Endothelial cell of umbilical vein (primary cell): ENCODE measurements at regions not wholly inside any gene's neighbourhood (a gene's known extent, or its start where the extent isn't known, plus 50 kb on each side); places are given as distances from the start of the nearest gene placed in this dataset.

Experiments used
- BruUV-seq: library from RNA; stranded (reverse); fragments of 400-500 nt; replicated peaks from 2 replicates; lab custom pipeline; 2021; lab: Mats Ljungman, UMichigan
- CTCF ChIA-PET: fragments of 300-600, 350-600 bp; sonication (Branson Sonifier 250); formaldehyde crosslinking; loops from one replicate; lab custom pipeline; 2021; ENCODE audit warnings: antibody characterized with exemption, inconsistent platforms; lab: Charles Lee
- POLR2A ChIA-PET: fragments of 300-600, 350-600 bp; sonication (Branson Sonifier 250); formaldehyde crosslinking; loops from one replicate; lab custom pipeline; 2021; ENCODE audit warnings: antibody characterized with exemption, inconsistent platforms; lab: Charles Lee
- DNase-seq: peaks from one replicate; pipeline ENCODE4 v3.0.0-alpha.2; 2011; ENCODE audit warnings: low read depth, low spot score
- FAIRE-seq: peaks from 2 replicates; lab custom pipeline; 2011; peaks lifted over from hg19 to GRCh38; lab: Jason Lieb, UNC
- H2AFZ ChIP-seq: 2 replicates; pipeline ENCODE4 v1.6.0; 2012; ENCODE audit warnings: low read depth, low read length, control low read depth, inconsistent platforms
- H3K27ac ChIP-seq: 2 replicates; pipeline ENCODE4 v1.5.1; 2011; ENCODE audit warnings: low read depth, mild to moderate bottlenecking, control low read depth, low read length, moderate library complexity; ENCODE audit not compliant: insufficient read depth
- H3K27me3 ChIP-seq, 2 experiments: 2 replicates each; pipeline versions ENCODE4 v1.6.0 to v1.6.1; 2011; ENCODE audit warnings: low read length in 2 of 2, mixed read lengths in 1 of 2; ENCODE audit not compliant: control insufficient read depth in 2 of 2, insufficient read depth in 2 of 2
- H3K36me3 ChIP-seq, 2 experiments: 2 replicates in 1 of 2; 3 replicates in 1 of 2; pipeline ENCODE4 v1.5.1; 2011; ENCODE audit warnings: low read length in 2 of 2, mild to moderate bottlenecking in 1 of 2, moderate library complexity in 1 of 2; ENCODE audit not compliant: control insufficient read depth in 2 of 2, insufficient read depth in 2 of 2; ENCODE audit errors: extremely low read depth in 1 of 2
- H3K4me1 ChIP-seq: 3 replicates; pipeline ENCODE4 v1.5.1; 2011; ENCODE audit warnings: mild to moderate bottlenecking, low read length; ENCODE audit not compliant: control insufficient read depth, insufficient read depth; ENCODE audit errors: extremely low read depth
- H3K4me2 ChIP-seq: 2 replicates; pipeline ENCODE4 v1.6.1; 2011; ENCODE audit warnings: low read length, control low read depth, mixed read lengths; ENCODE audit not compliant: insufficient read depth
- H3K4me3 ChIP-seq, 3 experiments: fragments of 200-600 bp in 1 of 3; sonication (generic), shearing (Covaris generic) in 1 of 3; replicated peaks in 1 of 3; 2 replicates each; pipeline ENCODE4 v1.5.1; 2011 to 2016; ENCODE audit warnings: control low read depth in 3 of 3, low read length in 3 of 3, mild to moderate bottlenecking in 2 of 3, inconsistent platforms in 1 of 3, low read depth in 1 of 3, moderate library complexity in 1 of 3; ENCODE audit not compliant: insufficient read depth in 1 of 3
- H3K79me2 ChIP-seq: 2 replicates; pipeline ENCODE4 v1.6.0; 2012; ENCODE audit warnings: low read length, inconsistent platforms; ENCODE audit not compliant: control insufficient read depth, insufficient read depth
- H3K9ac ChIP-seq: replicated peaks from 2 replicates; pipeline ENCODE3; 2011; ENCODE audit warnings: low read length, control low read depth; ENCODE audit not compliant: insufficient read depth; ENCODE audit errors: extremely low read depth
- H3K9me1 ChIP-seq: replicated peaks from 3 replicates; pipeline ENCODE4 v1.6.0; 2011; ENCODE audit warnings: mild to moderate bottlenecking, low read length; ENCODE audit not compliant: control insufficient read depth, insufficient read depth; ENCODE audit errors: extremely low read depth
- H3K9me3 ChIP-seq: replicated peaks from 2 replicates; pipeline ENCODE4 v1.5.1; 2012; ENCODE audit warnings: low read length, inconsistent platforms; ENCODE audit not compliant: control insufficient read depth, insufficient read depth
- H4K20me1 ChIP-seq: replicated peaks from 2 replicates; pipeline ENCODE3; 2011; ENCODE audit warnings: mild to moderate bottlenecking, low read length; ENCODE audit not compliant: control insufficient read depth, insufficient read depth; ENCODE audit errors: extremely low read depth
- CTCF ChIP-seq, 2 donors: IDR thresholded peaks; 1 replicate in 1 of 2; 2 replicates in 1 of 2; pipeline ENCODE4 v1.5.1; 2011; ENCODE audit warnings: low read length in 2 of 2, mild to moderate bottlenecking in 2 of 2, moderate library complexity in 2 of 2, control low read depth in 1 of 2, inconsistent platforms in 1 of 2, low read depth in 1 of 2; ENCODE audit not compliant: insufficient read depth in 1 of 2; ENCODE audit errors: extremely low read depth in 1 of 2
- EZH2 ChIP-seq: IDR thresholded peaks from 2 replicates; pipeline ENCODE4 v1.6.1; 2012; ENCODE audit warnings: borderline replicate concordance, low read depth, mild to moderate bottlenecking, moderate library complexity, low read length, inconsistent platforms; ENCODE audit not compliant: severe bottlenecking
- FOS ChIP-seq: IDR thresholded peaks from 2 replicates; pipeline ENCODE4 v1.6.1; 2011; ENCODE audit warnings: mild to moderate bottlenecking, low read length, moderate library complexity, borderline replicate concordance; ENCODE audit not compliant: insufficient read depth
- GATA2 ChIP-seq: IDR thresholded peaks from 2 replicates; pipeline ENCODE4 v1.7.0; 2011; ENCODE audit warnings: low read depth, mild to moderate bottlenecking, moderate library complexity, mixed read lengths, low read length; ENCODE audit not compliant: insufficient read length, insufficient read depth
- JUN ChIP-seq: IDR thresholded peaks from 2 replicates; pipeline ENCODE4 v1.6.1; 2011; ENCODE audit warnings: borderline replicate concordance, low read depth; ENCODE audit not compliant: insufficient read length, insufficient read depth
- MAX ChIP-seq: IDR thresholded peaks from 2 replicates; pipeline ENCODE4 v1.6.1; 2011; ENCODE audit not compliant: insufficient read depth, insufficient read length
- MYC ChIP-seq: IDR thresholded peaks from one replicate; pipeline ENCODE4 v1.6.1; 2011; ENCODE audit warnings: mild to moderate bottlenecking, low read depth, low read length
- POLR2A ChIP-seq: IDR thresholded peaks from 2 replicates; pipeline ENCODE4 v1.6.1; 2012; ENCODE audit warnings: low read depth, mild to moderate bottlenecking, control low read depth, low read length
- POLR2AphosphoS5 ChIP-seq: IDR thresholded peaks from 2 replicates; pipeline ENCODE4 v1.6.1; 2012; ENCODE audit warnings: low read depth, mild to moderate bottlenecking, control low read depth, low read length, moderate library complexity; ENCODE audit not compliant: insufficient read depth
- dilution Hi-C: fragments of 300-500 bp; cut with MboI; formaldehyde crosslinking; loops from one replicate; pipeline ENCODE4 v1.15.0; 2019; ENCODE audit warnings: low sequenced_read_pairs; ENCODE audit not compliant: extremely low pct_ligation_motif_present
- intact Hi-C: fragments of 100-400 bp; cut with micrococcal nuclease; formaldehyde crosslinking; loops from one replicate; pipeline ENCODE4 v1.10.0; 2022

GRCh38 chr2:64273524-64274398 lies 129.5 kb upstream of the PELI1 start:
- TSS peak; percentile 66 for BruUV-seq
- CTCF ChIA-PET, result interaction anchor here (0.6 to 2.1 kb wide), 8 partner anchors 11 to 224 kb away, joined by 3 to 12 read pairs (median 4); no protein-coding TSS in a partner anchor
- peak; percentile 75 for DNase-seq
- intact Hi-C loops, result loop anchor here (1.0 kb wide), 1 partner anchor 39 kb away; no protein-coding TSS in a partner anchor
- Histone ChIP-seq H3K4me3 (no peak overlapping the region), H3K27ac (peak overlapping the region; percentile 75), H3K9me3 (no peaks in the 10 kb centered on the region), H3K9me1 (no peaks in the 10 kb centered on the region), H3K4me1 (peaks cover 54% of the 10 kb centered on the region), H2AFZ (peak overlapping the region; percentile 14), H3K4me2 (peak overlapping the region; percentile 18), H3K79me2 (no peaks in the 10 kb centered on the region), H4K20me1 (no peaks in the 10 kb centered on the region), H3K9ac (peak overlapping the region; percentile 11), H3K36me3 (no peaks in the 10 kb centered on the region), H3K27me3 (no peaks in the 10 kb centered on the region)
- POLR2A ChIA-PET, result interaction anchor here (1.0 kb wide), 1 partner anchor 13 kb away, joined by 4 read pairs; no protein-coding TSS in a partner anchor
- dilution Hi-C loops, result no loop called here
- TF ChIP-seq POLR2AphosphoS5 (no peak), POLR2A (no peak), FOS (peak; percentile 61), GATA2 (peak; percentile 69)
- FAIRE-seq, result peak; percentile 77

GRCh38 chr2:64274399-64275173 lies 130.4 kb upstream of the PELI1 start:
- Histone ChIP-seq H3K4me2 (no peak overlapping the region), H3K79me2 (no peaks in the 10 kb centered on the region), H3K4me1 (peaks cover 48% of the 10 kb centered on the region), H4K20me1 (no peaks in the 10 kb centered on the region), H3K4me3 (no peak overlapping the region), H2AFZ (no peak overlapping the region), H3K36me3 (no peaks in the 10 kb centered on the region), H3K9ac (no peak overlapping the region), H3K27ac (peak overlapping the region; percentile 75), H3K9me1 (no peaks in the 10 kb centered on the region), H3K27me3 (no peaks in the 10 kb centered on the region), H3K9me3 (no peaks in the 10 kb centered on the region)
- ChIA-PET CTCF (interaction anchor here (1.1 to 2.1 kb wide), 3 partner anchors 12 to 56 kb away, joined by 4 to 12 read pairs (median 10); no protein-coding TSS in a partner anchor), POLR2A (no interaction called here)
- no peak for TF ChIP-seq FOS
- TF ChIP-seq MAX, result no peak
- no peak for TF ChIP-seq POLR2A
- no peak for TF ChIP-seq GATA2
- no peak for TF ChIP-seq POLR2AphosphoS5
- no peak for TF ChIP-seq MYC
- TF ChIP-seq JUN, result no peak
- no peak for TF ChIP-seq EZH2
- no peak for TF ChIP-seq CTCF (IDR thresholded peaks at IDR 0.05; ENCODE audit: extremely low read depth in 1 of 2, insufficient read depth in 1 of 2, low read depth in 1 of 2, low read length in 2 of 2)
- DNase-seq (no peak), FAIRE-seq (no peak)
- intact Hi-C loops (no loop called here), dilution Hi-C loops (no loop called here)
- no TSS peak for BruUV-seq
